ENCODE measurements at regions not wholly inside any gene's neighbourhood (a gene's known extent, or its start where the extent isn't known, plus 50 kb on each side); places are given as distances from the start of the nearest gene placed in this dataset.

GRCh38 chr12:93050026-93050747, 121.1 kb upstream of the EEA1 start:
- Histone ChIP-seq H3K9me2 (replicated peaks; ENCODE audit: insufficient read depth) (no peaks in the 10 kb centered on the region), H3K4me1 (ENCODE audit: insufficient read depth) (peaks cover 19% of the 10 kb centered on the region), H2AFZ (no peak overlapping the region), H3K9me3 (ENCODE audit: low read depth) (no peaks in the 10 kb centered on the region), H3K27ac (peak overlapping the region; percentile 67), H3K36me3 (replicated peaks; ENCODE audit: insufficient read depth, low read depth) (no peaks in the 10 kb centered on the region), H3K4me3 (no peak overlapping the region), H3K27me3 (no peaks in the 10 kb centered on the region), H3K4me2 (no peak overlapping the region), H4K20me1 (ENCODE audit: insufficient read depth, poor library complexity, severe bottlenecking) (no peaks in the 10 kb centered on the region), H3K79me2 (no peaks in the 10 kb centered on the region)
- WGBS (ENCODE audit: low lambda C conversion rate, missing lambda C conversion rate) = 31% methylated on average over 3 of the region's 3 CpGs
- TF ChIP-seq EZH2 (IDR thresholded peaks at IDR 0.05; ENCODE audit: borderline replicate concordance) (no peak), CTCF (IDR thresholded peaks at IDR 0.05; ENCODE audit: poor library complexity) (no peak), EZH2phosphoT487 (IDR thresholded peaks at IDR 0.05; ENCODE audit: low read depth, severe bottlenecking, unreplicated experiment) (no peak)
- DNase-seq (ENCODE audit: low spot score) = no peak

- H2AFZ ChIP-seq = no peak overlapping the region
- DNase-seq (ENCODE audit: low spot score) = no peak
- H3K4me2 ChIP-seq = no peak overlapping the region
- no peaks in the 10 kb centered on the region for H3K79me2 ChIP-seq
- no peak overlapping the region for H3K4me3 ChIP-seq
- 97% methylated on average over 2 of the region's 2 CpGs for WGBS (ENCODE audit: low lambda C conversion rate, missing lambda C conversion rate)
- peak overlapping the region; percentile 67 for H3K27ac ChIP-seq
- no peaks in the 10 kb centered on the region for H3K27me3 ChIP-seq
- peaks cover 19% of the 10 kb centered on the region for H3K4me1 ChIP-seq (ENCODE audit: insufficient read depth)
- H3K9me3 ChIP-seq (ENCODE audit: low read depth) = no peaks in the 10 kb centered on the region
- no peaks in the 10 kb centered on the region for H3K36me3 ChIP-seq (replicated peaks; ENCODE audit: insufficient read depth, low read depth)
- TF ChIP-seq EZH2 (IDR thresholded peaks at IDR 0.05; ENCODE audit: borderline replicate concordance) (no peak), CTCF (IDR thresholded peaks at IDR 0.05; ENCODE audit: poor library complexity) (no peak), EZH2phosphoT487 (IDR thresholded peaks at IDR 0.05; ENCODE audit: low read depth, severe bottlenecking, unreplicated experiment) (no peak)
- no peaks in the 10 kb centered on the region for H3K9me2 ChIP-seq (replicated peaks; ENCODE audit: insufficient read depth)
- H4K20me1 ChIP-seq (ENCODE audit: insufficient read depth, poor library complexity, severe bottlenecking) = no peaks in the 10 kb centered on the region
These were observed 121.6 kb upstream of the EEA1 start for GRCh38 chr12:93050748-93051081.

- TF ChIP-seq EZH2phosphoT487 (IDR thresholded peaks at IDR 0.05; ENCODE audit: low read depth, severe bottlenecking, unreplicated experiment) (no peak), CTCF (IDR thresholded peaks at IDR 0.05; ENCODE audit: poor library complexity) (no peak), EZH2 (IDR thresholded peaks at IDR 0.05; ENCODE audit: borderline replicate concordance) (no peak)
- H3K9me2 ChIP-seq (replicated peaks; ENCODE audit: insufficient read depth) = no peaks in the 10 kb centered on the region
- H3K36me3 ChIP-seq (replicated peaks; ENCODE audit: insufficient read depth, low read depth) = no peaks in the 10 kb centered on the region
- no peak overlapping the region for H3K27ac ChIP-seq
- no peaks in the 10 kb centered on the region for H3K79me2 ChIP-seq
- no peaks in the 10 kb centered on the region for H3K27me3 ChIP-seq
- H3K9me3 ChIP-seq (ENCODE audit: low read depth) = no peaks in the 10 kb centered on the region
- no peak overlapping the region for H3K4me3 ChIP-seq
- no peak overlapping the region for H3K4me2 ChIP-seq
- H2AFZ ChIP-seq = no peak overlapping the region
- no peak for DNase-seq (ENCODE audit: low spot score)
- H3K4me1 ChIP-seq (ENCODE audit: insufficient read depth) = peaks cover 16% of the 10 kb centered on the region
- H4K20me1 ChIP-seq (ENCODE audit: insufficient read depth, poor library complexity, severe bottlenecking) = no peaks in the 10 kb centered on the region
These were observed 124.9 kb upstream of the EEA1 start for GRCh38 chr12:93054021-93054420.
